ENCODE measurements at regions not wholly inside any gene's neighbourhood (a gene's known extent, or its start where the extent isn't known, plus 50 kb on each side); places are given as distances from the start of the nearest gene placed in this dataset.
A peak's percentile ranks its signal among the peaks of the same experiment; 100 is the strongest.
"Not testable (repeated sequence)": the region's sequence is repeated elsewhere in the genome, so short reads cannot be mapped to it uniquely, and the experiment has no call there.

- DNase-seq; in situ Hi-C loops (cut with MboI; ENCODE audit: low pct_unique_long_range_greater_than_20kb, low sequenced_read_pairs): not testable (repeated sequence)
These were observed 50.2 kb upstream of the FCGR2A start for GRCh38 chr1:161454865-161455707.

GRCh38 chr1:161453950-161454864 lies 51.0 kb upstream of the FCGR2A start:
- in situ Hi-C loops (cut with MboI; ENCODE audit: low pct_unique_long_range_greater_than_20kb, low sequenced_read_pairs); DNase-seq: not testable (repeated sequence)

GRCh38 chr1:161451698-161452348 lies 53.4 kb upstream of the FCGR2A start:
- DNase-seq; in situ Hi-C loops (cut with MboI; ENCODE audit: low pct_unique_long_range_greater_than_20kb, low sequenced_read_pairs): not testable (repeated sequence)

- DNase-seq; in situ Hi-C loops (cut with MboI; ENCODE audit: low pct_unique_long_range_greater_than_20kb, low sequenced_read_pairs): not testable (repeated sequence)
These were observed 57.4 kb upstream of the FCGR2A start for GRCh38 chr1:161447760-161448332.

GRCh38 chr1:161447040-161447759 lies 58.1 kb upstream of the FCGR2A start:
- DNase-seq; in situ Hi-C loops (cut with MboI; ENCODE audit: low pct_unique_long_range_greater_than_20kb, low sequenced_read_pairs): not testable (repeated sequence)

GRCh38 chr1:161444725-161445124 lies 60.5 kb upstream of the FCGR2A start:
- DNase-seq; in situ Hi-C loops (cut with MboI; ENCODE audit: low pct_unique_long_range_greater_than_20kb, low sequenced_read_pairs): not testable (repeated sequence)

GRCh38 chr1:161444255-161444654 lies 61.0 kb upstream of the FCGR2A start:
- DNase-seq; in situ Hi-C loops (cut with MboI; ENCODE audit: low pct_unique_long_range_greater_than_20kb, low sequenced_read_pairs): not testable (repeated sequence)

- in situ Hi-C loops (cut with MboI; ENCODE audit: low pct_unique_long_range_greater_than_20kb, low sequenced_read_pairs) = no loop called here
- peak; percentile 91 for DNase-seq
These were observed 64.9 kb upstream of the FCGR2A start for GRCh38 chr1:161440312-161440894.

GRCh38 chr1:161439280-161440232 lies 65.7 kb upstream of the FCGR2A start:
- DNase-seq = peak; percentile 35
- in situ Hi-C loops (cut with MboI; ENCODE audit: low pct_unique_long_range_greater_than_20kb, low sequenced_read_pairs) = no loop called here

GRCh38 chr1:161433191-161433590 lies 65.5 kb upstream of the CFAP126 start:
- in situ Hi-C loops (cut with MboI; ENCODE audit: low pct_unique_long_range_greater_than_20kb, low sequenced_read_pairs); DNase-seq: not testable (repeated sequence)

GRCh38 chr1:161432091-161432490 lies 64.4 kb upstream of the CFAP126 start:
- DNase-seq = no peak
- in situ Hi-C loops (cut with MboI; ENCODE audit: low pct_unique_long_range_greater_than_20kb, low sequenced_read_pairs) = no loop called here

- DNase-seq = no peak
- in situ Hi-C loops (cut with MboI; ENCODE audit: low pct_unique_long_range_greater_than_20kb, low sequenced_read_pairs) = no loop called here
These were observed 60.2 kb upstream of the CFAP126 start for GRCh38 chr1:161427733-161428516.

GRCh38 chr1:161422914-161423313 lies 55.2 kb upstream of the CFAP126 start:
- in situ Hi-C loops (cut with MboI; ENCODE audit: low pct_unique_long_range_greater_than_20kb, low sequenced_read_pairs); DNase-seq: not testable (repeated sequence)

- in situ Hi-C loops (cut with MboI; ENCODE audit: low pct_unique_long_range_greater_than_20kb, low sequenced_read_pairs) = no loop called here
- DNase-seq = no peak
These were observed 53.8 kb upstream of the CFAP126 start for GRCh38 chr1:161421456-161421855.

GRCh38 chr1:161420763-161421455 lies 53.2 kb upstream of the CFAP126 start:
- DNase-seq = no peak
- in situ Hi-C loops (cut with MboI; ENCODE audit: low pct_unique_long_range_greater_than_20kb, low sequenced_read_pairs) = no loop called here

- DNase-seq; in situ Hi-C loops (cut with MboI; ENCODE audit: low pct_unique_long_range_greater_than_20kb, low sequenced_read_pairs): not testable (repeated sequence)
These were observed 49.9 kb upstream of the CFAP126 start for GRCh38 chr1:161417536-161417935.

All from KBM-7 (cell line).